ENCODE measurements at regions not wholly inside any gene's neighbourhood (a gene's known extent, or its start where the extent isn't known, plus 50 kb on each side); places are given as distances from the start of the nearest gene placed in this dataset.

DNA sequence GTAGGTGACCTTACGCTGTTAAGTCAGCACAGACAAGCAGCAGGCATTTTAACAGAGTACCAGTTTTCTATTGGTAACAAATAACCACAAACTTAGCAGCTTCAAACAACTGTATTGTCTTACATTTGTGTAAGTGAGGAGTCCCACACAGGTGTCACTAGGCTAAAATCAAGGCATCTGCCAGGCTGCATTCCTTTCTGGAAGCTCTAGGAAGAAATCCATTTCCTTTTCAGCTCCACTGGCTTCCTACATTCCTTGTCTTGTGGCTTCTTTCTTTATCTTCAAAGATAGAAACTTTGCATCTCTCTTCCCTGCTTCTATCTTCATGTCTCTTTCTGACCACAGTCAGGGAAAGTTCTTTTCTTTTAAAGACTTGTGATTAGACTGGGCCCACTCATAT is 139.9 kb downstream of the TMEM144 start (continued):
- no peak for TF ChIP-seq ZNF263 (CRISPR knock-in tag; IDR thresholded peaks at IDR 0.05; ENCODE audit: borderline replicate concordance)
- TF ChIP-seq, protein P1, sequence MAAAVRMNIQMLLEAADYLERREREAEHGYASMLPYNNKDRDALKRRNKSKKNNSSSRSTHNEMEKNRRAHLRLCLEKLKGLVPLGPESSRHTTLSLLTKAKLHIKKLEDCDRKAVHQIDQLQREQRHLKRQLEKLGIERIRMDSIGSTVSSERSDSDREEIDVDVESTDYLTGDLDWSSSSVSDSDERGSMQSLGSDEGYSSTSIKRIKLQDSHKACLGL (CRISPR knock-in tag; IDR thresholded peaks at IDR 0.05; ENCODE audit: borderline replicate concordance, poor library complexity, severe bottlenecking), result no peak
- TF ChIP-seq GTF2E2 (tag; IDR thresholded peaks at IDR 0.05), result no peak
- no peak for TF ChIP-seq C11orf30 (IDR thresholded peaks at IDR 0.05; ENCODE audit: low read depth)
- TF ChIP-seq ZNF444 (CRISPR knock-in tag; IDR thresholded peaks at IDR 0.05), result no peak
- no peak for TF ChIP-seq ZNF384 (IDR thresholded peaks at IDR 0.05; ENCODE audit: low read depth, low read length)
- TF ChIP-seq, protein P2, sequence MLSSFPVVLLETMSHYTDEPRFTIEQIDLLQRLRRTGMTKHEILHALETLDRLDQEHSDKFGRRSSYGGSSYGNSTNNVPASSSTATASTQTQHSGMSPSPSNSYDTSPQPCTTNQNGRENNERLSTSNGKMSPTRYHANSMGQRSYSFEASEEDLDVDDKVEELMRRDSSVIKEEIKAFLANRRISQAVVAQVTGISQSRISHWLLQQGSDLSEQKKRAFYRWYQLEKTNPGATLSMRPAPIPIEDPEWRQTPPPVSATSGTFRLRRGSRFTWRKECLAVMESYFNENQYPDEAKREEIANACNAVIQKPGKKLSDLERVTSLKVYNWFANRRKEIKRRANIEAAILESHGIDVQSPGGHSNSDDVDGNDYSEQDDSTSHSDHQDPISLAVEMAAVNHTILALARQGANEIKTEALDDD (IDR thresholded peaks at IDR 0.05), result no peak
- no peak for TF ChIP-seq IFI16 (CRISPR knock-in tag; IDR thresholded peaks at IDR 0.05)
- TF ChIP-seq, protein P3, sequence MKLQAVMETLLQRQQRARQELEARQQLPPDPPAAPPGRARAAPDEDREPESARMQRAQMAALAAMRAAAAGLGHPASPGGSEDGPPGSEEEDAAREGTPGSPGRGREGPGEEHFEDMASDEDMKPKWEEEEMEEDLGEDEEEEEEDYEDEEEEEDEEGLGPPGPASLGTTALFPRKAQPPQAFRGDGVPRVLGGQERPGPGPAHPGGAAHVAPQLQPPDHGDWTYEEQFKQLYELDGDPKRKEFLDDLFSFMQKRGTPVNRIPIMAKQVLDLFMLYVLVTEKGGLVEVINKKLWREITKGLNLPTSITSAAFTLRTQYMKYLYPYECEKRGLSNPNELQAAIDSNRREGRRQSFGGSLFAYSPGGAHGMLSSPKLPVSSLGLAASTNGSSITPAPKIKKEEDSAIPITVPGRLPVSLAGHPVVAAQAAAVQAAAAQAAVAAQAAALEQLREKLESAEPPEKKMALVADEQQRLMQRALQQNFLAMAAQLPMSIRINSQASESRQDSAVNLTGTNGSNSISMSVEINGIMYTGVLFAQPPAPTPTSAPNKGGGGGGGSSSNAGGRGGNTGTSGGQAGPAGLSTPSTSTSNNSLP (IDR thresholded peaks at IDR 0.05; ENCODE audit: borderline replicate concordance, low read depth, low read length), result no peak
